ENCODE measurements at regions not wholly inside any gene's neighbourhood (a gene's known extent, or its start where the extent isn't known, plus 50 kb on each side); places are given as distances from the start of the nearest gene placed in this dataset.

DNA sequence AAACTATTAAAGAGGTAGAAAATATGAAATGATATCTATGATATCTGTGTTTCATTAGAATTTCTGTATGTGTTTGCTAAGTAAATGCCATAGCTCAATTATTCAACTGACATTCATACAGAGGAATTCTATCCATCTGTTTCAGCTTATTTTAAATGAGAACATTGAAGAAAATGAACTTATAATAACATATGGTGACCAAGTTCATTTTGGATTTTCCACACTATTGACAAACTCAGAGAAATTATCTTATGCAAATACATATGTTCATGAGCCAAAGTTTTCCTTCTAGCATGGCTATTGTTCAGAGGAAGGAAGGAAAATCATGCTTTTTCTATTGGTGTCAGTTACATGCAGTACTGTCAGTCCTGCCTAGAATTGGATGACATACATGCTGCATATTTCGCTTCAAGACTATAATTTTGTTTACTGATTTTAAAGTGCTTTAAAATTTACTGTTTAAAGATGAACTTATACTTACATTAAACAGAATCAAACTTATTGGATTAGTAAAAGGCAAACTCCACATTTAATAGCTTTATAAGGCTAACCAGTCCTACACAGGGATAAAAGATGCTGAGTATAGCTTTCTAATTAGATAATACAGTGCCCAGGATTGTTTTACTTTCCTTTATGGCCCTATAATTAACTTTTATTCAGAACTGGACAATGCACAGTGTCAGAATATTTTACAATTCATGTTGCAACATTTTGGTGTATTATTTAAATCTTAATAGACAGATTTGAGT is 646.2 kb downstream of the TRAM1L1 start:
- TF ChIP-seq POLR2A (IDR thresholded peaks at IDR 0.05) (no peak), POLR2AphosphoS5 (IDR thresholded peaks at IDR 0.05) (no peak), EP300 (IDR thresholded peaks at IDR 0.05) (no peak)
- TF ChIP-seq, protein P1, sequence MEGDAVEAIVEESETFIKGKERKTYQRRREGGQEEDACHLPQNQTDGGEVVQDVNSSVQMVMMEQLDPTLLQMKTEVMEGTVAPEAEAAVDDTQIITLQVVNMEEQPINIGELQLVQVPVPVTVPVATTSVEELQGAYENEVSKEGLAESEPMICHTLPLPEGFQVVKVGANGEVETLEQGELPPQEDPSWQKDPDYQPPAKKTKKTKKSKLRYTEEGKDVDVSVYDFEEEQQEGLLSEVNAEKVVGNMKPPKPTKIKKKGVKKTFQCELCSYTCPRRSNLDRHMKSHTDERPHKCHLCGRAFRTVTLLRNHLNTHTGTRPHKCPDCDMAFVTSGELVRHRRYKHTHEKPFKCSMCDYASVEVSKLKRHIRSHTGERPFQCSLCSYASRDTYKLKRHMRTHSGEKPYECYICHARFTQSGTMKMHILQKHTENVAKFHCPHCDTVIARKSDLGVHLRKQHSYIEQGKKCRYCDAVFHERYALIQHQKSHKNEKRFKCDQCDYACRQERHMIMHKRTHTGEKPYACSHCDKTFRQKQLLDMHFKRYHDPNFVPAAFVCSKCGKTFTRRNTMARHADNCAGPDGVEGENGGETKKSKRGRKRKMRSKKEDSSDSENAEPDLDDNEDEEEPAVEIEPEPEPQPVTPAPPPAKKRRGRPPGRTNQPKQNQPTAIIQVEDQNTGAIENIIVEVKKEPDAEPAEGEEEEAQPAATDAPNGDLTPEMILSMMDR (IDR thresholded peaks at IDR 0.05), result no peak
- H3K36me3 ChIP-seq, result no peaks in the 10 kb centered on the region
- H3K27ac ChIP-seq, result no peak overlapping the region
- whole genome bisulfite sequencing, 5 donors, result 47 to 64% (median 54%) methylated on average over 1 of the region's 1 CpG
- no peaks in the 10 kb centered on the region for H3K9me3 ChIP-seq
- no peak for DNase-seq
- intact Hi-C loops (cut with DNase I; ENCODE audit: low total_unique reads), result no loop called here
- H3K4me3 ChIP-seq, result no peak overlapping the region
- no peaks in the 10 kb centered on the region for H3K27me3 ChIP-seq
- no peaks in the 10 kb centered on the region for H3K4me1 ChIP-seq

DNA sequence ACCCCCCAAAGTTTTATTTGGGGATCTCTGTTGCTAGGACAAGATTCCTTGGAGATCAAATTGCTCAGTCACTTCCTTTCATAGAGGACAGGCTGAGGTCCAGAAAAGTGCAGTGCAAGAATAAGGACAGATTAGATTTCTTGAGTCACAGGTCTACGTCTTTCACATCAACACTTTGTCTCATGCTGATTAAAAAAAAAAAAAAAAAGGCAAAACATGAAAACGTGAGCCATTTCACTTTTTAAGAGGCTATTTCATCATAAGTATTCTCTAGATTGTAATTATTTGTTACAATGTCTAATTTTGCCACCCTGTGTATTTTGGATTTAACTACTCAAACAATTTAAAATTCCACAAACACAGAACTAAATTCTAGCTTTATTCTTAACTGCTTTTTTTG is 647.0 kb downstream of the TRAM1L1 start:
- TF ChIP-seq POLR2AphosphoS5 (IDR thresholded peaks at IDR 0.05) (no peak), POLR2A (IDR thresholded peaks at IDR 0.05) (no peak), EP300 (IDR thresholded peaks at IDR 0.05) (no peak)
- TF ChIP-seq, protein P1 (IDR thresholded peaks at IDR 0.05), result no peak
- H3K9me3 ChIP-seq, result no peaks in the 10 kb centered on the region
- H3K27ac ChIP-seq, result no peak overlapping the region
- WGBS, 5 donors, result 9 to 22% (median 21%) methylated on average over 2 of the region's 2 CpGs
- H3K27me3 ChIP-seq, result no peaks in the 10 kb centered on the region
- intact Hi-C loops (cut with DNase I; ENCODE audit: low total_unique reads), result no loop called here
- no peaks in the 10 kb centered on the region for H3K36me3 ChIP-seq
- no peaks in the 10 kb centered on the region for H3K4me1 ChIP-seq
- no peak for DNase-seq
- H3K4me3 ChIP-seq, result no peak overlapping the region

DNA sequence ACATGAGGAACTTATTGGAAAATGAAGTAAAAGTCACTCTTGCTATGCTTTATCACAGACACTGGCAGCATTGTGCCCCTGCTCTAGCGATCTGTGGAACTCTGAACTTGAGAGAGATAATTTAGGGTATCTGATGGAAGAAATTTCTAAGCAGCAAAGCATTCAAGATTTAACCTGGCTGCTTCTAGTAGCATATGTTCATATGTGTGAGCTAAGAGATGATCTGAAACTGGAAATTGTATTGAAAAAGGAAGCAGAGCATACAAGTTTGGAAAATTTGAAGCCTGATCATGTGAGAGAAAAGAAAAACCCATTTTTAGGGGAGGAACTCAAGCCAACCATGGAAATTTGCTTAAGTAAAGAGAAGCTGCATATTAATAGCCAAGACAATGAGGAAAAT is 657.7 kb downstream of the TRAM1L1 start:
- Histone ChIP-seq H3K4me3 (no peak overlapping the region), H3K27me3 (no peaks in the 10 kb centered on the region), H3K9me3 (peaks cover 0 to 23% (median 15%) of the 10 kb centered on the region in 4 donors), H3K36me3 (no peaks in the 10 kb centered on the region), H3K27ac (no peak overlapping the region), H3K4me1 (no peaks in the 10 kb centered on the region)
- 78 to 93% (median 90%) methylated on average over 1 of the region's 1 CpG for whole genome bisulfite sequencing, 5 donors
- DNase-seq, result no peak
- intact Hi-C loops (cut with DNase I; ENCODE audit: low total_unique reads), result no loop called here
- TF ChIP-seq, protein P1 (IDR thresholded peaks at IDR 0.05), result no peak
- TF ChIP-seq EP300 (IDR thresholded peaks at IDR 0.05), result no peak
- no peak for TF ChIP-seq POLR2AphosphoS5 (IDR thresholded peaks at IDR 0.05)
- no peak for TF ChIP-seq POLR2A (IDR thresholded peaks at IDR 0.05)

DNA sequence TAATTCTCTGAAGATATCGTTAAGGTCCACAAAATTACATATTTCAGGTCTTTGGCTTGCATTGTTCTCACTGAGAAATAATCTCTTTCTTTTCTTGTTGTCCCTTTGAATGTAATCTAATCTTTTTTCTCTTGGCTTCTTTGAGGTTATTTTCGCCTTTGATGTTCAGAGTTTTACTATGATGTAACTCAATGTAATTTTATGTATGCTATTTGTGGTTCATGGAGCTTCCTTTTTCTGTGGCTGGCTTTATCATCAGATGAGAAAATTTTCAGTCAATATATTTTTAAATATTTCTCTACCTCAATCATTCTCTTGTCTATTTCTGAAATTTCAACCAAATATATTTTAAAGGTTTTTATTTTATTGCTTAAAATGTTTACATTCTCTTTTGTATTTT is 672.2 kb downstream of the TRAM1L1 start:
- TF ChIP-seq POLR2A (IDR thresholded peaks at IDR 0.05) (no peak), POLR2AphosphoS5 (IDR thresholded peaks at IDR 0.05) (no peak), EP300 (IDR thresholded peaks at IDR 0.05) (no peak)
- TF ChIP-seq, protein P1 (IDR thresholded peaks at IDR 0.05), result no peak
- H3K4me1 ChIP-seq, result no peaks in the 10 kb centered on the region
- no peaks in the 10 kb centered on the region for H3K36me3 ChIP-seq
- peaks cover 0 to 8% (median 2%) of the 10 kb centered on the region in 4 donors for H3K9me3 ChIP-seq
- intact Hi-C loops (cut with DNase I; ENCODE audit: low total_unique reads), result no loop called here
- no peak overlapping the region for H3K4me3 ChIP-seq
- 44 to 76% (median 57%) methylated on average over 2 of the region's 2 CpGs for WGBS, 5 donors
- H3K27ac ChIP-seq, result no peak overlapping the region
- no peak for DNase-seq
- no peaks in the 10 kb centered on the region for H3K27me3 ChIP-seq
